HG03095 (cell line): ENCODE measurements at regions not wholly inside any gene's neighbourhood (a gene's known extent, or its start where the extent isn't known, plus 50 kb on each side); places are given as distances from the start of the nearest gene placed in this dataset.
"Not testable (repeated sequence)": the region's sequence is repeated elsewhere in the genome, so short reads cannot be mapped to it uniquely, and the experiment has no call there.

ENCODE experiments used
- ATAC-seq: cut with Tn5 transposase; IDR thresholded peaks from one replicate; pipeline ENCODE4 v1.9.1; 2021; ENCODE audit warnings: moderate library complexity; ENCODE audit not compliant: unreplicated experiment

DNA sequence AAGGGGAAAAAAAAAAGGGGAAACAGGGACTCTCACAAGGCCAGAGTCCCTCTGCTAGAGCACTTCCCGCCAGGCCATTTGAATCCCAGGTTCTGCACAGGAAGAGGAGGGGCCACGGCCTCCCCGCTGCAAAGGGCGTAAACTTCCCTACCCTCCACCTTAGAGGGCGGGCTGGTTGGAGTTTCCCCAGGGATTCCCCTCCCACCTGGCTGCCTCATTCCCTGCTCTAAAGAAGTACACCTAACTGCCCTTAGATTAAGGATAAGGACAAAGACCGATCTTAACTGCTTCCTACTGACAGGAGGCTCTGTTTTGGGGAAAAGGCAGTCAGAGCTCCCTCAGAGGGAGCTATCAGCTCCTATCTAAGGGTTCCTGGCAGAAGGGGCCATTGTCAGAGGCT, 102.0 kb upstream of the ARMC3 start:
- ATAC-seq: peak; percentile 54

DNA sequence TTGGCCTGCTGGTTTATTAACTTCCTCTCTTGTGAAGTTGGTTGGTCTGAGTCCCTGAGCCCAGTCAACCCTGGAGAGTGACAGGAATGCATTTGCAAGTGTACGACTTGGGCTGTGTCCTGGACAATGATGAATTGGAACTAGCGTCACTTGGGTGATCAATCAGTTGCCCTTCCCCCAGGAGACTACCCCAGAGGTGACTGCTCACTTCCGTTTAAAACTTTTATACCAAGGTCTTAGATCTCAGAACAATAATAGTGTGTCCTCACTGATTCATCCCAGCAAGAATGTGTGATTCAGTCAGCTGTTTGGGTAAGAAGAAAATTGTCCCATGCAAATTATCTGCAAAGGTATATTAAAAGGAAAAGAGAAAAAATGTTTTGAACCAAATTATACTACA, 102.9 kb upstream of the ARMC3 start:
- ATAC-seq: no peak

DNA sequence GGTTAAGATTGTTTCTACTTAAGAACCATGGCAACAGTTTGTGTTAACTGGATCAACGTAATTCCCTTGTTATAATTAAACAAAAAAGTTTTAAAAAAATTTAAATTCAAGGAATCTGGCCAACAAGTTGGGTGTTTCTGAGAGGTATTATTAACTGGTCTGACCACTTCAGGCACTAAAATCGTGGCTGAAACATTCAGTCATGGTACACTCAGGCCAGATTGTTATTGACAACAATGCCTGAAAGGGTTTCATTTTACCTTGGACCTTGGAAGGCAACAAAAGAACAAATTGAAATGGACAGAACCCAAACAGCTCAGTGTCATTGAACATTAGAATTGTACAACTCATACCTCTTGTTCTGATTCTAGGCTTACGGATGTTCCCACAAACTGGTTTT, 103.3 kb upstream of the ARMC3 start:
- ATAC-seq: no peak

DNA sequence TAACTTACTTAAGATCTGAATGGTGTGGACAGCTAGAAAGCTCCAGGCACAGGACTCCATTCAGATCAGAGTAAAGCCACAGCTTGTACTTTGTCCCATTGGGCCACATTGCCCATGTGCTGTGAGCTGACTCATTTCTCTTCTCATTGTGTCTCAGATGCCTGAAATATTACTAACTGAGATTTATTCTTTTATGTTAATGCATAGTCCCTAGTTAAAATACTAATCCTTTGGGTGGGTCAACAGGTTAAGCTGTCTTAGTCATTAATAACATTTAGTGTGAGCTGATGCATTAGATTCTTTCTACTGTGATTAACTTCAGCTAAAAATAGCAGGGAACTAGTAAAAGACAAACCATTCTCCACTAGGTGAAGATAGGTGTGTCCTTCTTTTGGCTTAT, 104.7 kb upstream of the ARMC3 start:
- peak; percentile 59 for ATAC-seq

DNA sequence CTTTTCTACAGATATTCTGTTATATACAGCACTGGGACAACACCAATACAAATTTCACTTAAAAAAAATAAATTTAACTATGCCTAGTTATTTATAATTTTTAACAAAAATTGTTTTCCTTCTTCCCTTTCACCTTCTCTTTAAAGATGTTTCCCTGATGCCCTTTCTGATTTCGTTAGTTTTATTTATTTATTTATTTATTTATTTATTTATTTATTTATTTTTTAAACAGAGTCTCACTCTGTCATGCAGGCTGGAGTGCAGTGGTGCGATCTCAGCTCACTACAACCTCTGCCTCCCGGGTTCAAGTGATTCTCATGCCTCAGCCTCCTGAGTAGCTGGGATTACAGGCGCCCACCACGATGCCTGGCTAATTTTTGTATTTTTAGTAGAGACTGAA, 105.9 kb upstream of the ARMC3 start:
- ATAC-seq: not testable (repeated sequence)

DNA sequence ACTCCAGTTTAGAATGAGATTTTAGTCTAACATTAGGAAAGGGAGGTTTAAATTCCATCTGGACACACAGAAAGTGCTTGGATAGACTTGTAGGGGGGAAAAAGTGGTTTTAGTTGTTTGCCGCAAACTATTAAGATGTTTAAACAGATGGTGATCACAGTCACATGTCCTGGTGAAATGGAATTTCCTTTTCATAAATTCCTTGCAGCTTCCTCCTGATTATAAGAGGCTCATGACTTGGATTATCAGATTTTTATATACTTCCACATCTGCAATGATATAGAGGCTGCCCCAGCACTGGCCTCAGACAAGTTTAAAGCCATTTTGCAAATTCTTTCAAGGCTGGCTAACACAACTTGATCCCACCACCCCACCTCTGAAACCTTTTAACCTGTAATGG, 106.4 kb upstream of the ARMC3 start:
- no peak for ATAC-seq

DNA sequence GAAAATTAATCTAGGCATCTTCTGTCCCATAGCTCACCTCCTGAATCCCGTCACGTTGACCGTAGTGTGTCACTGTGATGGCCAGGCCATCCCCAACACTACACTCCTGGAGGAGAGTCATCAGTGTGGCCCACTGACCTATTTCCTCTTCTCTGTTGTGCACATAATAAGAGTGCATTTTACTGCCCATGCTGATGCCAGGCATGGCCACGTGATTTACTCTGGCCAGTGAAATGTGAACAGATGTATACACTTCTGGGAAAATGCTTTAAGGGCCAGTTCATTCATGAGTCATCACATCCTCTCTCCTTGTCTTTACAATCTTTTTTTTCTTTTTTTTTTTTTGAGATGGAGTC, 101.9 kb upstream of the PIP4K2A start:
- ATAC-seq: no peak

DNA sequence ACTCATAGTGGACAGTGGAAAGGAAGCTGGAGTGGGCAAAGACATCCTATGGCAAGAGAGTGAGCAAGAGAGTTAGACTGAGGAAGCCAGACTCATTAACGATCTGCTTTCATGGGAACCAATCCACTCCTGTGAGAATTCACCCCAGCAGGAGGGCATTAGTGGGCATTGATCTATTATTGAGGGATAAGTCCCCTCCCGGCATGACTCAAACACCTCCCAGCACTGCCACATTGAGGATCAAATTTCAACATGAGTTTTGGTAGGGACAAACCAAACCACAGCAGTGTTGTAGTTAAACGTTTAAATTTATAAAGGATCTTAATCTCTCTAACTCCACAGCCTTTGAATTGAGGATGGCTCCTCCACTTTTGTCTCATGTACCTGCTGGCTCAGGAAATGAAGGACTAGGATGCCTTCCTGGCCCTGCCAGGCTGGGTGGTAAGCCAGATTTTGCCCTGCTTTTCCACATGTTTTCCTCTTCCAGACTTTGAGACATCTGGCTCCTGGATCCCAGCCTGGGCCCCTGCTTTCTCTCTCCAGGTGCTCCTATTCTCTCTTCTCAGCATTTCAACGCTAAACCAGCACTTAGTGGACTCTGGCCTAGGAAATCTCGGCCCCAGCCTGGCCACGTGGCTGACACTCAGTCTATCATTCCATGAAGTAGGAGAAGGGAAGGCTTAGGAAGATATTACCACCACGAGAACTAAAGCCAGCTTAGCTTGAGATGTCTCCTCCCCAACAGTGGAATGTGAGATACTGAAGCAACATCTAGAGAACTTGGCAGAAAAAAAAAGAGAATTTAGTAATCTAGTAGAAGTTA, 96.5 kb upstream of the PIP4K2A start:
- ATAC-seq: no peak

DNA sequence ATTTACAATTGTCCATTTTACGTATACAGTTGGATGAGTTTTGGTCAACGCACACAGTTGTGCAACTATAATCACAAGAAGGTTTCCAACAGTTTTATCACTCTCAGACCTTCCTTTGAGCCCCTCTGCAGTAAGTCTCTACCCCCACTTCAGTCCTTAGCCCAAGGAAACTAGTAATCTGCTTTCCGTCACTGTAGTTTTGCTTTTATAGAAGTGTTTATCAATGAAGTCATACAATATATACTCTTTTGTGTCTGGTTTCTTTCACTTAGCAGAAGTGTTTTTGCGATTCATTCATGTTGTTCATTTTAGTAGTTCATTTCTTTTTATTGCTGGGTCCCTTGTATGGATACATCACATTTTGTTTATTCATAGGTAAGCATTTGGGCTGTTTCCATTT, 92.9 kb upstream of the PIP4K2A start:
- ATAC-seq: no peak

DNA sequence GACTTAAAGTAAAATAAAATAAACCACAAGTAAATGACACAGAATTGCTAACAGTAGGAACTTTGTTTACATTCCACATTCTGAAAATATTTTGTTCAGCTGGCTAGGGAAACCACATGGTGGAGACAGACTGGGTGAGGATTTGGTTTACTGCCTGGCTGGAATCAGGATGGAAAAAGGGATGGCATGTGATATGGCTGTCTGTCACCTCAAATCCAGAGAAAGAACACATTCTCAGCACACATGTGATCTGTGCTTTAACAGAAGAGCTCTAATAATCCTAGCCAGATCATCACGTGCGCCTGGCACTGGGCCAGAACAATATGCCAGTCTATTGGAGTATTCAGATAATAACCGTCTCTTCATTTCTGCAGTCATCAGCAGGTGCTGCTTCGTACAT, 90.9 kb upstream of the PIP4K2A start:
- ATAC-seq: no peak

DNA sequence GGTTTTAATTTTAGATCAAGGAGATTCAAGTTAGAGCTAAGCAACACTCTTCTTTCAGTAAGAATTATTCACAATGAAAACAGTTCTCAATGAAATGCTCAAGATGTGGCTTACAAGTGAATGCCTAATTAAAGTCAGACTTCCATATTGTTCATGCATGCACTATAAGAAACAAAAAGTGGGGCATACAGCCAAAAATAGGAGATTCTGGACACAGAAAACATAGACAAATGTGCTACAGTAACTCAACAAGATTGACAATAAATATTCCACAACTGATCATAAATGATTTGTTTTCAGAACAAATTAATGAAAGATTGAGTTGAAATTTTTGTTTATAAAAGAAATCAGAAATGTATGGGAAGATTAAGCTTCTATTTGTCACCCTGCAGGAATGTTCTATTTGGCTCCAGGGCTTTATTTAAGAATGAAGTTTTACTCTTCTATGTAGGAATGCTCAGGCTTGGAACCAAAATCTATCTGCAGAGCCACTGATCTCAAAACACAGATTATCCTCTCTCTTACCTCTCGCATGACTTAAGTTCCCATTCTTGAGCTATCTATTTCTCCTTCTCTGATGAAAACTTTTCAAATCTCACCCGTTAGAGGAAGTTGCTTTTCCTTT, 89.0 kb upstream of the PIP4K2A start:
- ATAC-seq: no peak

DNA sequence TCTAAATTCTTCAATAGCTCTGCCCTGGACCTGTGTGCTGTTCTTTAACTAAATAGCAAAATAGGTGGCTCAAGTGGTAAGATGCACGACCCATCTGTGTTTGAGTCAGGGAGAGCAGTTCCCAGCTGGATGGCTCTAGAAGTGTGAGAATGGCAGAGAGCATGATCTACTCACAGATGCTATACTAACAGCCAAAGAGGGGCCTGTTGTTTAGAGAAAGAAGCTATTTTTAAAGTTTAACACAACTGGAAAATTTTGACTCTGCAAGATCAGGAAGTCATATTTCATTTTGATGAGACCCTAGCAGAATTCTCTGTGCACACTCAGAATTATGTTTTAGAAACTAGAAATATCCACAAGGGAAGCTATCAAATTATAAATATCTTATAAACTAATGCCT, 87.4 kb upstream of the PIP4K2A start:
- no peak for ATAC-seq

DNA sequence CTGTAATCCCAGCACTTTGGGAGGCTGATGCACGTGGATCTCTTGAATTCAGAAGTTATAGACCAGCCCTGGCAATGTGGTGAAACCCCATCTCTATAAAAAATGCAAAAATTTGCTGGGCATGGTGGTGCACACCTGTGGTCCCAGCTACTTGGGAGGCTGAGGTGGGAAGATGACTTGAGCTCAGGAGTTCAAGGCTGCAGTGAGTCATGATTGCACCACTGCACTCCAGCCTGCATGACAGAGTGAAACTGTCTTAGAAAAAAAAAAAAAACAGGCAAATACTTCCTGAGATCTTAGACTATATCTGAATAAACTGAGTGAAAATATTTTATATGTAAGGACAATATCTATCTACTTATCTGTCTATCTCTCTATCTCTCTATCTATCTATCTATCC, 83.4 kb upstream of the PIP4K2A start:
- ATAC-seq: not testable (repeated sequence)

DNA sequence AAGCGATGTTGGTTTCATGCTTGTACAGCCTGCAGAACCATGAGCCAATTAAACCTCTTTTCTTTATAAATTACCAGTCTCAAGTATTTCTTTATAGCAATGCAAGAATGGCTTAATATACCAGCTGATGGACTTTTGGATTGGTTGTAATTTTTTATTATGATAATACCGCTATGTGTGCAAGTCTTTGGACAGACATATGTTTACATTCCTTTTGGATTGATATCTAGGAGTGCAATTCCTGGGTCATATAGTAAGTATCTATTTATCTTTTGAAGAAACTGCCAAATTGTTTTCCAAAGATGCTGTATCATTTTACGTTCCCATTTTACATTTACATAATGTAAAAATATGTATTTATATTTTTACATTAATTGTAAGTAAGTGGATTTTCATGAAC, 81.2 kb upstream of the PIP4K2A start:
- no peak for ATAC-seq

DNA sequence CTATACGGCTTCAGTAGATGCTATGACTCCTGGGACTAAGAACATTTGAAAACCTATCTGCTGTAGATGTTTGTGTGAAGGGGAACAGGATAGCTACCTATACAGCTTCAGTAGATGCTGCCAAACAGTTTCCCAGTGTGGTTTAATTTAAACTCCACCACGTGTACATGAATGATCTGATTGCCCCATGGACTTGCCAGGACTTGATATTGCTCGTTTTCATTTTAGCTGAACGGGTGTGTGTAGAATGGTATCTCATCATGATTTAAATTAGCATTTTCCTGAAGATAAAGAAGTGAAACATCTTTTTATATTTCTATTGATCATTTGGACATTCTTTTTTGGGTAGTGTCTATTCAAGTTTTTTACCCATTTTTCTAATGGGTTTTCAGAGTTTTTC, 77.8 kb upstream of the PIP4K2A start:
- no peak for ATAC-seq

DNA sequence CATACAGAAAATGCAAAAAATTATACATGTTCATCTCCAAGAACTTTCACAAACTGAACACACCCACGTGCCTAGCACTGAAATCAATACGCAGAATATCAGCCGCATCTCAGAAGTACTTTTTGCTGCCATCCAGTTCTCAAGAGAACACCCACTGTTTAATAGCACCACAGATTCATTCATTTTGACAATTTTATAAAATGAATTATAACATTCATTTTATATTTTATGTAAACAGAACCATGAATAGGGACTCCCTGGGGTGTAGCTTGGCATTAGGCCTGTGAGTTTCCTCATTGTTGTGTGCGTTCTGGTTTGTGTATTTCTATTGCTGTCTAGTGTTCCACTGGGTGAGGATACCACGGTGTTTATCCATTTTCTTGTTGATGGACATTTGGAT, 77.3 kb upstream of the PIP4K2A start:
- no peak for ATAC-seq

DNA sequence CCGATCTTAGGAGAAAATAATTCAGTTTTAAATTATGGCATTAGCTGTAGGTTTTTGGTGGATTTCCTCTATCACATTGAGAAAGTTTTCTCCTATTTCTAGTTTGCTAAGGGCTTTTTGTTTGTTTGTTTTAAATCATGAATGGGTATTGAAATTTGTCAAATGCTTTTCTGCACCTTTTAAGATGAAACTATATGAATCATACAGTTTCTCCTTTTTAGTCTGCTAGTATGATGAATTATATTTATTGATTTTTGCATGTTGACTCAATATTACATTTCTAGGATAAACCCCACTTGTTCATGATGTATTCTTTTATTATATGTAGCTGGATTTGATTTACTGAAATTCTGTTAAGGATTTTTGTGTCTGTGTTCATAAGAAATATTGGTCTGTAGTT, 70.3 kb upstream of the PIP4K2A start:
- no peak for ATAC-seq

DNA sequence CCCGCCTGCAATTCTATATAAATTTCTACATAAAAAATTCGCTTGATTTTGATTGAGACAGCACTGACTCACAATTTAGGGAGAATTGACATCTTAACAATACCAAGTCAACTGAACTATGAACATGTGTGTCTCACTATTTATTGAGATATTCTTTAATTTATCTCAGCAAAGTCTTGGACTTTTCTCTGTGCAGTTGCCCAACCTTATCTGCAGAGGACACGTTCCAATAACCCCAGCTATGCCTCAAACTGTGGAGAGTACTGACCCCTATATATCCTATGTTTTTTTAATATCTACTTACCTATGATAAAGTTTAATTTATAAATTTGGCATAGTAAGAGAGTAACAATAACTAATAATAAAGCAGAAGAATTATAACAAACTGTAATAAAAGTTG, 69.4 kb upstream of the PIP4K2A start:
- no peak for ATAC-seq

DNA sequence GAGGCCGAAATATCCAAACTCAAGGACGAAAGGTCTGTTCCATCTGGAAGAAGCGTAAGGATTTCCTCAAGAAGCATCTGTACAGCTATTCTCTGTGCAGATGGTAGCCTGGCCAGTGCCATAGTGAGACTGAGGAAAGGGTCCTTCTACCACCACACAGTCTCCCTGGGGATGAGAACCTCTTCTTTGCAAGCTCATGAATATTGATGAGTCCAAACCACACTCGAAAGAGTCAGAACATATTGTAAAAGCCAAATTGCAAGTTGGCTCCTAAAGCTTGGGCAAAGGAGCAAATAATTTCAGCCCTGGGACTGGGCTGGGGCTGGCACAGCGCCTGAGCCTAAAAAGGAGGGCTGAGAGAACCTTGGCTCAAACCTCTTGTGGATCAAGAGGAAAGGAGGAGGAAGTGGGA, 66.1 kb upstream of the PIP4K2A start:
- ATAC-seq: no peak

DNA sequence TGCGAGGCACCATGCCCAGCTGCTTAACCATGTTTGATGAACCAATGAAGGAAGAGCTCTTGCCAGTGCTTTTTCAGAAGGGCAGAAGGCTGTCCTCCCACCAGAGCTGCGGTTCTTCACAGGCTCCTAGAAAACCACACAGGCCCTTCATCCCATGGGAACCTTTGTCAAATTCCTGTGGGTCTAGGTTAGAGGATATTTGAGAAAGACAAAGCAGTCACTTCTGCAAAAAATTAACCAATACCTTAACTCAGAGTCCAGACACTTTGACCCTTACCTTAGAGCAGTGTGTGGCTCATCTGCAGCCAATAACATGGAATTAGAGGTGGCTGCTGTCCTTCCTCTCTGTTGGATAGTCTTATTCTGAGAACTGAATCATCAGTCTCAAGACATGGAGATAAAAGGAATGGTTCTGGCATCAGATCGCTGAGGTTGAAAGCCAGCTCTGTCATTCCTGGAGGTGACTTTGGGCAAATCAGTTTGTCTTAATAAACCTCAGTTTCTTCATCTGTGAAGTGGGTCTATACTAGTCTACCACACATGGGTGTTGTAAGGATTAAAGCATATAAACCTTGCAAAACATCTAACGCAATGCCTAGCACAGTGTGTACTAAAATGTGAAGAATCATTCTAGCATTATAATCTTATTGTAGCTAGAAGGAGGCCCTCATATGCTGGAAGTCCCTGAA, 65.1 kb upstream of the PIP4K2A start:
- no peak for ATAC-seq

DNA sequence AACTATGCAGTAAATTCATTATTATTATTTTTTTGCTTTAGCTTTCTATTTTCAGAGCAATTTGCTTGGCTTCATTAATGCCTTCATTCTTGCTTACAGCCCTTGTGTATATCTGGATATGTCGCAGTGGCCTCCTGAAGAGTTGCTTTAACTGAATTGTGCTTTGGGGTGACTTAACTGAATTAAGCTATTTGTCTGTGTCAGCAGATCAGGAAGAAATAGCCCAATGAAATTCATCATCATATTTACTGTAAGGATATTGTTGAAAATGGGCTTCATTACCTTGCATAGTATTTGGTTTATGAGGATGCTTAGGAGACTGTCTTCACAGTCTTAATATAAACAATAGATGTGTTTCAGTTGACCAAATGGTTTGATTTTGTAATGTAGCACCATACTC, 59.7 kb upstream of the PIP4K2A start:
- ATAC-seq: no peak

DNA sequence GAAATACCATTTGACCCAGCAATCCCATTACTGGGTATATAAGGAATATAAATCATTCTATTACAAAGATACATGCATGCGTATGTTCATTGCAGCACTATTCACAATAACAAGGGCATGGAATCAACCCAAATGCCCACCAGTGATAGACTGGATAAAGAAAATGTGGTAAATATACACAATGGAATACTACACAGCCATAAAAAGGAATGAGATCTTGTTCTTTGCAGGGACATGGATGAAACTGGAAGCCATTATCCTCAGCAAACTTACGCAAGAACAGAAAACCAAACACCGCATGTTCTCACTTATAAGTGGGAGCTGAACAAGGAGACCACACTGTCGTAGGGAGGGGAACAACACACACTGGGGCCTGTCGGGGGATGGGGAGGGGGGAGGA, 57.3 kb upstream of the PIP4K2A start:
- ATAC-seq: not testable (repeated sequence)
